NCI-H1436 (cell line): ENCODE measurements at regions not wholly inside any gene's neighbourhood (a gene's known extent, or its start where the extent isn't known, plus 50 kb on each side); places are given as distances from the start of the nearest gene placed in this dataset.
"Not testable (repeated sequence)": the region's sequence is repeated elsewhere in the genome, so short reads cannot be mapped to it uniquely, and the experiment has no call there.

Experiments used
- DNase-seq: peaks from one replicate; lab custom pipeline; 2025; lab: John Stamatoyannopoulos, UW

DNA sequence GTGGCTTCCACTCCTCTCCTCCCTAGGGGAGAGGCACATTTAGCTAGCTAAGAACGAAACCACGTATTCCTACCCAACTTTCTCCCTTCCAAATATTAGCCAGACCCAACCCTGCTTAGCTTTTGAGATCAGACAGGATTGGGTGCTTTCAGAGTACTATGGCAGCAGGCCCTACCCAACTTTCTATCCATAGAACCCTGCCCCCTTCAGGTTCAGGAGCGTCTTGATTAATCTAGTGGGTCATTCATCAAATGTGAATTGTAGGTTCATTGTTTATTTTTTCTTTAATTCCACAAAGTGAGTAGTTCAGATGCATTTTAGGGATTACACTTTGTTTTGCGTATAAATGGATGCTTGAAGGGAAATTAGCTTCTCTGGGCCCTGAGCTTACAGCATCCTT is 188.3 kb downstream of the MIB1 start:
- no peak for DNase-seq

DNA sequence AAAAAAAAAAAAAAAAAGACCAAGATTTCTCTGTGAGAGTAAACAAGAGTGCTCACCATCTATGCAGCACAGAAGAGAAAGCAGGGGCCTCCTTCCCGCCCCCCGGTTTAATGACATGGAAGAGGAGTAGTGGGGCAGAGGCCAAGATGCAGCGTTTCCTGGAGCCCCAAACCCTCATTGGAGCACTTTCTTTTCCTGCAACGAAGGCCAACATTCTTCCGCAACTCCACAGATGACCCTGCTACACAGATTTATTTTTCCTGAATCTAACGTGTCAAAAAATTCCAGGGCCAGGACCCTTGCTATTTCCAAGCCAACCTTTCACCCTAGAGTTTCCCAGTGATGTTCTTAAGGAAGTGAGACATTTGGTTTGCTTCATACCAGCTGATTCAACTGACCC is 189.6 kb downstream of the MIB1 start:
- no peak for DNase-seq

DNA sequence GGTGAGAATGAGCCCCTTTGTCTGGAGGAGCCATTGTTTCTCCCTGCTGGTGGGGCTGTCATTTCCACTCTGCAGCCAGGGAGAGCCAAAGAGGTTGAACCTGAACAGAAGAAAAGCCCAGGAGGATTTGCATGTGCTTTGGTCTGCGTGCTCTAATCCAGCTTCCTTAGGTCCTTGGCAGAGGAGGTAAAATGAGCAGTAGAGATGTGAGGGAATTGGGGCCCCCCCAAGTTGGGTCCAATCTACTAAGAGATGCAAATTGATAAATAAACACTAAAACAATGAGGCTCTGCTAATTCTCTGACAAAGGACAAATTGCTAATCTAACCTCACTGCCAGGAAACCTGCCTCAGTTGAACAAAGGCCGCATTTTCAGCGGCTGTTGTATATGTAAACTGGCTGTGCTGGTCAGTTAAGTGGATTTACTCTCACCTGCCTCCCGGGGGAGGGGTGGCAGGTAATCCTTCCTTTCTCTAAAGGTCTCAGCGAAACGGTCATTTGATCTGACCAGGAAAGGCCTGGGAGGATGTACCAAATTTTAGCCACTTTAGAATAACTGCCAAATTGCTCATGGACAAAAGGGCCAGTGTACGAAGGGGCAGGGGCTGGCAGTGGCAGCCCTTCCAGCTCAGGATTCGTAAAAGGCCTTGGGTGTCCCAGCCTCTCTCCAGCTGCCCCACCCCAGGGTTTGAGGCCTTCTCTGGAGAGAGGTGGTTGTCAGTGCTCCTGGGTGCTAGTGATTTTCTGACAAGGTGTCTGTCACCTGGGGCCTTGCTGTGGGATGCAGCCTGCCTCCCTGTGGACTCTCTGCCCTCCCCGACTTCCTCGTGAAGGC is 193.6 kb downstream of the MIB1 start:
- DNase-seq, result no peak

DNA sequence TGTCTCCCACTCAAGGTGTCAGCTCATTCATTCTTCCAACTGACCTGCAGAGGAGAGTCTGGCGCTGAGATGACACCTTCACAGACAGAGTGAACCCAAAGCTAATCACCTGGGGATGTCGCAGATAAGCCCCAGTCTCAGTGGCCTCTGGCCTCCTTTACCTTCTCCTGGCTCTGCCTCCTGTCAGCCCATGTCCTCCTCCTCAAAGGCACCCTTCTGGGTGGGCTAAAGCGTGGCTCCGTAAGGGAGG is 194.1 kb downstream of the MIB1 start:
- no peak for DNase-seq

DNA sequence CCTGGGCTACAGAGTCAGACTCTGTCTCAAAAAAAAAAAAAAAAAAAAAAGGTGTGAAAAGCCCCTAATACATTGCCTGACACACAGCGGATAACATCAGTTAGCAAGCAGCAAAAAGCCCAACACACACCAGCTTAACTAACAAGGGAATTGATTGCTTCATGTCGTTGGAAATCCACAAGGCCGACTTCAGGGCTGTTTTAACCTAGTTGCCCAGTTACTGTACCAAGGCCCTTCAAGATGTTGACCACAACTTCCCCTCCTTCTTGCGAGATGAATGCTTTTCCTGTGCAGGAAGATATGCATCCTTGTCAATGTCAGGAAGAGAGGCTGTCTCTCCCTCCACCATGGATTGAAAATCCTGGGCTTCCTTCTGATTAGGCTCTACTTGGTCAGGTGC is 202.9 kb downstream of the MIB1 start:
- no peak for DNase-seq

DNA sequence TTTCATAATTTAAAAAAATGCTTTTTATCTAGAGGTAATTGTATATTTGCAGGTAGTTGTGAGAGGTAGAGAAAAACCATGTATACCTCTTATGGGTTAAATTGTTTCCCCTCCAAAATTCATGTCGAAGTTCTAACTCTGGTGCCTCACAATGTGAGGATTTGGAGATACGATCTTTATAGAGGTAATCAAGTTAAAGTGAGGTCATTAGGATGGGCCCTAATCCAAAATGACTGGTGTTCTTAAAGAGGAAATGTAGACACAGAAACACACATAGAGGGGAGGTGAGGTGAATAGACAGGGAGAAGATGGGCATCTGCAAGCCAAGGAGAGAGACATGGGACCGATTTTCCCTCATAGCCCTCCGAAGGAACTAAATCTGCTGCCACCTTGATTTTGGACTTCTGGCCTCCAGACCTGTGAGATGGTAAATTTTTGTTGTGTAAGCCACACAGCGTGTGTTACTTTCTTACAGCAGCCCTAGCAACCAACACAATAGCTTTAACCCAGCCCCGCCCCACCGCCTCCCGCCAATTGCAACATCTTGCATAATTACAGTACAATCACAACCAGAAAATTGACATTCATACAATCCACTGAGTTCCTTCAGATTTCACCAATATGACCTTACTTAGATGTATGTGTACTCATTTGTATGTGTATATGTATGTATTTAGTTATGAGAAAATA is 208.9 kb downstream of the MIB1 start:
- no peak for DNase-seq

DNA sequence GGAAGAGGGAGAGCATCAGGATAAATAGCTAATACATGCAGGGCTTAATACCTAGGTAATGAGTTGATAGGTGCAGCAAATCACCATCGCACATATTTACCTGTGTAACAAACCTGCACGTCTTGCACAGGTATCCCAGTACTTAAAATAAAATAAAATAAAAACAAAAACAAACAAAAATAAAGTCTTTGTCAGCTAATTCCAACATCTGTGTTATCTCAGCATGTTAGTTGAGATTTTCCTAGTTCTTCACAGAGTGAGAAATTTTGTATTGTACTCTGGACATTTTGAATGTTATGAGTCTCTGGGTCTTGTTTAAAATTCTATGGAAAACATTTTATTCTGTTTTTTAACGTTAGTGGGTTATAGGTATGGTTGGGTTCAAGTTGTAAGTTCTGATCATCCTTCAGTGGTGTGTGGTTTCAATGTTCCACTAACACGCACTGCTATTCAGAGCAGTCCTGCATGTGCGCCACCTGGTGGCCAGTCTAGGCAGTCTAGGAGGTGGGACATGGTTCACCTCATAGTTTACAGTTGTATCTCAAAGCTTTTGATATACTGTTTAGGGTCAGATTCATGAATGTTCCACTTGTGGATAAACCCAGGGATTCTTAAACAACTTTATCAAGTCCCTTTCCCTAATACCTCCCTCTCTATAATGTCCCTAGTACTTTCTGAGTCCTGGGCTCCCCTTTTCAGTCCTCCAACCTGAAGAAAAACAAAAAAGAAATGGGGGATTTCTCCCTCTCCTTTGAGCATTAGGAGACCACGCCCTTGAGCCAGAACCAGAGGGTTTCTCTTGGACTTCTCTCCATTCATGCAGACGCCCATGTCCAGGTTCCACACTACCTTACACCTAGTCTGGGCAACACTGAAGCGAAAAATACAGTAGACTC is 213.4 kb upstream of the GATA6 start:
- peak; percentile 47 for DNase-seq

DNA sequence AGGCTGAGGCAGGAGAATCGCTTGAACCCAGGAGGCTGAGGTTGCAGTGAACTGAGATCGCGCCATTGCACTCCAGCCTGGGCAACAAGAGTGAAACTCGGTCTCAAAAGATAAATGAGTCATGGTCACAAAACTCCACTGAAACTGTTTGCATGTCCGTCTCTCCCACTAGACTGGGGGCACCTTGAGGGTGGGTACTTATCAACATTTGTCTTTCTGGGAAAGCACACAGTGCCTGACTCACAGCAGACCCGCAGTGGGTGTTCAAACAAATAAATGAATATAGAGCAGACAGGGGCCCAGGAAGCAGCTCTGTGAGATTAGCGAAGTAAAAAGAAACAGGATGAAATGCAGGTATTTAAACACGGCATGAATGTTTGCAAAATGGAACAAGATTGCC is 211.1 kb upstream of the GATA6 start:
- DNase-seq, result no peak

DNA sequence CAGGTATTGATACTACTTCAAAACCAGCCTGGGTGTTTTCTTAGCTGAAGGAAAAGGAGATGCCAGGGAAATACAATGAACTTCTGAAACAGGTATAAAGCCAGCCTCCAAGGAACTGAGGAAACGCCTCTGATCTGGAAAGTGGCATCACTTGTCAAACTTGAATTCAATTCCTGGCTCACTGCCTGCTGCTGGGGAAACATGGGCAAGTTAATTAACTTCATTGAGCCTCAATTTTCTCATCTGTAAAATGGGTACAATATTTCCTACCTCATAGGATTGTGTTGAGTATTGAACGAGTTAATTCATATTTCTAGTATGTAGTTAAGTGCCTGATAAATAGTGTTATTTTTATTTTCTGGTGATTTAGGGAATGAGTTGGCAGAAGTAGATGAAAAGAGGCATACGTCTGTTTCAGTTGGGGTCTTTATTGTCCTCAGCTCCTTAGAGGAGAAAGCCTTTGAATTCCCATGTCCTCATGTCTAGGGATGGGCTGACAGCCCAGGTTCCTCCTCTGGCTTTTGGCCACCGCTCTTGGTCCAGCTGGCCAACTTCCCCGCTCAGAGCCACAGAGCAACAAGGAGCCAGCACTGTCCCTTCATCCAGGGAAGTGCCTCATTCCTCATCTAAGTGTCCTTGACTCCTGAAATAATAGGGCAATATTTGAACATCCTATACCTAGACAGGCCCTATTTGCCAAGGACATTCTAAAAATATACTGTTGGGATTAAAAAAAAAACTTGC is 210.5 kb upstream of the GATA6 start:
- no peak for DNase-seq

DNA sequence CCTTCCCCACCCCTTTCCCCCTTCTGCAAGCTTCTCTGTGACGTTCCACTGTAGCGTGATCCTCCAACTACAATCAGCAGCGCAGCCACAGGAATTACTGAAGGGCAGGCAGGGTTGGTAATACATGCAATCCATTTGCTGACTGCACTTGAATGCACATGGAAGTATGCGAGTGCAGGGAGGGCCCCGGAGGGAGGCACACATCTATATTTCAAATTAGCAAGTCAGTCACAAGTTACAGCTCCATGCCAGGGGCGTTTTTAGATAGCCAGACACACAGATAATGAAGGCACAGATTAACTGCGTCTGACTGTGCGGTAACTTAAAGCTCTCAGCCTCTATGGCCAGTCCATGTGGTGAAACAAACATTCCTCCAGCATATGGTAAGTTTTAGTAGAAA is 209.2 kb upstream of the GATA6 start:
- no peak for DNase-seq

DNA sequence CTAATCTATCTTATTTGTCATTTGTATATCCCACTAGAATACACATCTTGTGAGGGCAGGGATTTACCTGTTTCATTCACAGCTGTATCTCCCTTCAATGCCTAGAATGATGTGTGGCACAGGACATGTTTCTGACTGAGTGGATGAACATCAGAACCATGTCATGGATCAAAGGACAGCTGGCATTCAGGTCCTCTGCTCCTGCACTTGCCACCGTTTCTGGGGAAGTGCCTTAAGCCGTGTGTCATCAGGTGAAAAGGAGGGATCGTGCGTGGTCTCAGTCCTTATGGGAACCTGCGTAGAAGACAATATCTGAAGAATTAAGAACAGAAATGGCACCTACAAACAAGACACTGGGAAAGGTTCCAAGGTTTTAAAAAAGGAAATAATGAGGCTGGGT is 206.1 kb upstream of the GATA6 start:
- no peak for DNase-seq

DNA sequence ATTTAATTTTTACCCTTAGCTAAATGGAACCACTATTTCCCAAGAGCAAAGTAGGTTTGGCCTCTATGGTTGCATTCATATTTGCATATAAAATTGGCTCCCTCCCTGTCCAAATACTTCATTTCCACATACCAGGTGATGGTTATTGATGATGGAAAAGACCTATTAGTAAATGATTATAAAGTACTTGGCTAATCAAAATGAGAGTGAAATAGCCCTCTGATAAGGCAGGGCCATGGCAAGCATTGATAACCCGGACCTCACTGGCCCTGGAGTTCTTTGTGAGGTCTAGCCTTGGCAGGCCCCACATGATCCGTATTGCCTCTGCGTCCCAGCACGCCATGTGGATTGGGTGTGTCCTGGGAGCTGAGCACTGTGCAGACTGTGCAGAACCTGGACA is 201.1 kb upstream of the GATA6 start:
- DNase-seq, result no peak

DNA sequence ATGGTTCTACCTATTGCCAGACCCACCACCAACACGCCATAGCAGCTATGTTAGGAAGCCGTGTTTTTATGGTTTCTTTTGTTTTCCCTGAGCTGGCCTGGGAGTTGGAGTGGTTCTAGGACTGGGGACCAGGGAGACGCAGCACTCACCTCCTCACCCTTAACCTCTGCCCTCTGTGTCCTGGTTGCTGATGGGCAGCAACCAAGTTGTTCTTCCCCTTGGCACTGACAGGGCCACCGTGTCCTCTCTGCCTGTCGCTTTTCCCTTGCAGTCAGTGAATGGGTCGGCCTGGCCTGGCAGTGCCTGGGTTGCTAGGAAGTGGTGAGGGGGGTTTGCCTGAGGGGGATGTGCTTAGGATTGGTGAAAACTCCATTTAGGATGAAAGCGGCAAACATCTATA is 197.1 kb upstream of the GATA6 start:
- DNase-seq, result no peak

DNA sequence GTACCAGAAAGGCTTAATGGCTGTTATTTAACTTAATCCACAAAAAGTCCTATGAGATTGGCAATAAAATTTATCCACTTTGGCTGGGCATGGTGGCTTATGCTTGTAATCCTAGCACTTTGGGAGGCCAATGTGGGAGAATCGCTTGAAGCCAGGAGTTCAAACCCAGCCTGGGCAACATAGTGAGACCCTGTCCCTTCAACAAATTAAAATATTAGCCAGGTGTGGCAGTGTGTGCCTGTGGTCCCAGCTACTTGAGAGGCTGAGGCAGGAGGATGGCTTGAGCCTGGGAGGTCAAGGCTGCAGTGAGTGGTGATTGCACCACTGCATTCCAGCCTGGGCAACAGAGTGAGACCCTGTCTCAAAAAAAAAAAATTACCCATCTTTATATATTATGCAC is 193.4 kb upstream of the GATA6 start:
- DNase-seq, result not testable (repeated sequence)

DNA sequence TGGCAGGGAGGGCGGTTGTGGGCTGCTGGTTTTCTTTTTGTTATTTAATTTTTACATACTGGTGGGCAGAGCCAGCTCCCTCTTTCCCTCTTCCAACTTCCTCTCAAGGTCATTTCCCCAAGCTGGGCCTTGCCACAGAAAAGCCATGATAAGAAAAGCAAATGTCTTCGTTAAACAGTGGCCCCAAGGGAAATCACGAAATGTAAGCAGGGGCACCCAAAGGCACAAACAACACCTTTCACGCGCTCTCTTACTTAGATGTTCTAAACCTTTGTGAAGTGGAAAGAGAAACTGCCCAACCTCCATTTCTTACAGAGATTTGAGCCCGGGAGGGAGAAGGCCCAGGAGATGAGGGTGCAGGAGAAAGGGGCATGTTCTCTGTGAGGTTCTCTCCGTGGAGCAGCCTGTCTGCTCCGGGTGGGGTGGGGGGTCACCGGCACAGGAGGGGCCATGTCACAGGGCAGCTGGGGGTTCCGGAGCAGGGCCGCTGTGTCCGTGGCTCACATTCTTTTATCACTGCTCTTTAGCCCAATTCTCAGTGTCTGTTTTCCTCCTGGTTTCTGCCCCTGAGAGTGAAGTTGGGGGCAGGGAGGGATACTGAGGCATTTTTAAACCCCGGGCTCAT is 190.7 kb upstream of the GATA6 start:
- no peak for DNase-seq

DNA sequence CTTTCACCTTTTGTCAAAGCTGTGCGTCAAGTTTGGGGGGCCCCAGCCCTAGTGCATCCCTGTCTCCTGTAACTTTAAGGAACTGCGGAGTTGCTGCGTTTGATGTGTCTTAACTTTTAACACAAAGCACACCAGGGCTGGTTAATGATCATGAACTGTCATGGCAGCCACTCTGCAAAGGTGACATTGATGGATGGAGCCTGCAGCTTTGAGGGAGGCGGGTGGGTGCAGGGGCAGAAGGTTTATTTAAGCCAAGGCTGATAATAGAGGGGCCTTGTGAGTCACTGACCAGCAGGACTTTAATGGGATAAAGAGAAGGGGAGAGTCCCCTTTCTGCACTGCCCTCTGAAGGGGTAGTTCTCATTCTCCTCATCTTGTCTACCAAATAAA is 190.2 kb upstream of the GATA6 start:
- DNase-seq, result no peak

DNA sequence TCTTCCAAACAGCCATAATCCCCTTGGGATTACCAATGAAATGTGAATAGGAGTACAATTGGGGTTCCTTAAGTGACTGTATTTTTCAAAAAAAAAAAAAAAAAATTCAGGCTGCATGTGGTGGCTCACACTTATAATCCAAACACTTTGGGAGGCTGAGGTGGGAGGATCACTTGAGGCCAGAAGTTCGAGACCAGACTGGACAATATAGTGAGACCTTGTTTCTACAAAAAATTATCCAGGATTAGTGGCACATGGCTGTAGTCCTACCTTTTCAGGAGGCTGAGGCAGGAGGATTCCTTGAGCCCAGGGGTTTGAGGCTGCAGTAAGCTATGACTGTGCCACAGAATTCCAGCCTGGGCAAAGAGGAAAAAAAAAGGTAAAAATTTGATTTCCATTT is 189.6 kb upstream of the GATA6 start:
- DNase-seq, result no peak

DNA sequence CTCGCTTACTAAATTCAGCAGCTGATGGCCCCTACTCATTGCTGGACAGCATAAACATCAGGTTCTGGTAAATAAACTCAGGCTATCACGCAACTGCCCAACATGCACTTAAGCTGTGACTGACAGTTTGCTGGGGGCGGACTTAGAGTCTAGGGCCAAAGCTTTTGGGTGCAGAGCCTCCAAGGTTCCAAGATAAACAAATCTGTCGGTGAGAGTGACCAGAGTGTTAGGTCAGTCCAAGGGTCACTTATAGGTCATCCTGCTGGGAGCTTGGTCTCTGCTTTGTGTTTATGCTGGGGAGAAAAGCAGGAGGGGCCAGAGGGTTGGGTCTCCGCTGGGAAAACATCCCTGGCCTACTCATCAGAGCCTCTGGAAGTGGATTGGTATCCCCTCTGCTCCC is 188.6 kb upstream of the GATA6 start:
- no peak for DNase-seq

DNA sequence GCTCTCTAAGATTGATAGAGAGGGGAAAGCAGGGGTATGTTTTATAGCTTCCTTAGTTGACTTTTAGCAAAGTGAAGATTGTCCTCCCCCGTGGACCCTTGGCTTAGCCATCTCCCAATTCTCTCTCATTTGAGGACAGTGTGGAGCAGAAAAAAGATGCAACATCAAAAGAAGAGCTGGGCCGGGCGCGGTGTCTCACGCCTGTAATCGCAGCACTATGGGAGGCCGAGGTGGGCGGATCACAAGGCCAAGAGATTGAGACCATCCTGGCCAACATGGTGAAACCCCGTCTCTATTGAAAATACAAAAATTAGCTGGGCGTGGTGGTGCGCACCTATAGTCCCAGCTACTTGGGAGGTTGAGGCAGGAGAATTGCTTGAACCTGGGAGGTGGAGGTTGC is 187.9 kb upstream of the GATA6 start:
- not testable (repeated sequence) for DNase-seq

DNA sequence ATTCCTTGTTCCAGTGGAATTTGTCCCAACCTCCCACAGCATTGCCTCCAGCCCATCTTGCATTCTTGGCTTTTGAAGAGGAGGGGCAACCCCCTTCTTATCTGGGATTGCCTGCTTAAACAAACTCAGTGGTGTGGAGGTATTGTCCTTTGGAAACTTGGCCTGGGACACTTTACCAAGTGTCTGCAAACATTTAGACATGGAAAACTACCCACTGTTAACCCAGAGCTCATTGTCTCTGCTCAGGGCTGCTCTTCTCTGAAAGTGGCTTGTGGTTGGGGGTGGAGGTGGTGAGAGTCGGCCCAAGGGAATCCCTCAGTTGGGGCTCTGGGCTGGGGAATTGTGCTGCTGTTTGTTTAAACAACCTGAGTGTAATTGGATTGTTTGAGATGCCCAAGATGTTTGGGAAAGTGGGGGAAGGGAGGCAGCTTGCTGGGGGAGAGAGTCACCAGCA is 178.3 kb upstream of the GATA6 start:
- DNase-seq, result no peak

DNA sequence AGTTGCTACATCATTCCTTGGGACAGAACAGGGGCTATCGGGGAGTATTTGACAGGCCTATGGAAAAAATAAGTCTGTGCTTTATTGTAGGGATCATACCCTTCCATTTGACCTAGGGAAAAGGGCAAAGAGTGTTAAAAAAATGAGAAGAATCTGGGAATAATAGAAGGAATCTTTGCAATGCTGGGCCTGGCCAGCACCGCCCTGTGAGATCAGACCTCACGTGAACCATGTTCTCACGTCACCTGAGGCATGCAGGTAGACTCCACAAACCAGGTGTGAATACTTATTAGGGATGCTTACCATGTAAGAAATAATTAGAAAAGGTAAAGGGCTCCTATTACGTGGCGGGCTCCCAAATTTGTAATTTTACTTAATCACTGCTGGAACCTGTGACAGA is 177.5 kb upstream of the GATA6 start:
- DNase-seq, result no peak

DNA sequence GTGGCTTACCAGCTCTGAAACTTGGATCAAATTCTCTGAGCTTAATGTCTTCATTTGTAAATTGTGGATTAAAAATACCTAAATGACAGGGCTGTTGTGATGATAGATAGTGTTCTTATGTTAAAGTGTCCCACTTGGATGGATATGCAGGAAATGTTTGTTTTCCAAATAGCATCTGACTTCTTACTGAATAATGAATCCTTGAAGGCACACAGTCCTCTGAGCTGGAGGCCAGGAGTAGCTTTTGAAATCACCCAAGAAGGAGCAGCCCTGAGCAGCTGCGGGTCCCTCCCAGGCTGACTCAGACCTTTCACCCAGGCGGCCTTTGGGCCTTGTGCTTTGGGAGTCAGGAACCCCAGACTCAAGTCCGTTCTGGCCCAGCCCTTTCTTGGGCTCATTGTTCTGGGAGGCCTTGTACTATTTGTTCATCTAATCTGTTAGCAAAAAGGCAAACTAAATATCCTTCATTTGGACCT is 173.0 kb upstream of the GATA6 start:
- DNase-seq, result no peak
